Body of pancreas (tissue), 4 donors: ENCODE measurements at regions not wholly inside any gene's neighbourhood (a gene's known extent, or its start where the extent isn't known, plus 50 kb on each side); places are given as distances from the start of the nearest gene placed in this dataset.

Experiments
- ATAC-seq: fragments of 150-250 bp; one replicate; pipeline ENCODE4 v1.9.1; 2016
- DNase-seq, 4 donors: peaks; one replicate each; pipeline ENCODE4 v3.0.0-alpha.2; 2019
- H3K27ac ChIP-seq, 4 donors: fragments of 200-600 bp; sonication (generic); 1 replicate in 3 of 4; 2 replicates in 1 of 4; pipeline versions ENCODE4 v1.5.1 to v1.6.1; 2016 to 2019; ENCODE audit warnings: mild to moderate bottlenecking in 1 of 4, mixed read lengths in 1 of 4, moderate library complexity in 1 of 4
- H3K27me3 ChIP-seq, 2 donors: fragments of 200-600 bp; sonication (generic); one replicate each; pipeline ENCODE4 v1.6.0; 2016; ENCODE audit warnings: mild to moderate bottlenecking in 1 of 2
- H3K36me3 ChIP-seq, 2 donors: fragments of 200-600 bp; sonication (generic); replicated peaks in 1 of 2; 2 replicates each; pipeline ENCODE4 v1.5.1; 2016; ENCODE audit warnings: low read depth in 2 of 2; ENCODE audit not compliant: insufficient read depth in 1 of 2
- H3K4me1 ChIP-seq: fragments of 200-600 bp; sonication (generic); one replicate; pipeline ENCODE4 v1.6.0; 2016
- H3K4me3 ChIP-seq, 2 donors: fragments of 200-600 bp; sonication (generic); 1 replicate in 1 of 2; 2 replicates in 1 of 2; pipeline ENCODE4 v1.5.1; 2016 to 2019
- H3K9me3 ChIP-seq, 3 donors: fragments of 200-600 bp; sonication (generic); 1 replicate in 2 of 3; 2 replicates in 1 of 3; pipeline ENCODE4 v1.5.1; 2016
- POLR2A ChIP-seq, 3 donors: fragments of 450-650 bp; IDR thresholded peaks; one replicate each; pipeline ENCODE4 v1.6.1; 2016; ENCODE audit warnings: antibody characterized with exemption in 3 of 3, mild to moderate bottlenecking in 2 of 3
- WGBS, 2 donors: methylation state at CpG; one replicate each; pipeline ENCODE4 v1.1.5; 2017; 5-methylcytosine and 5-hydroxymethylcytosine counted together
- intact Hi-C: fragments of 100-400 bp; cut with DNase I; formaldehyde crosslinking; loops from one replicate; pipeline ENCODE4 v1.15.1; 2023
- TF ChIP-seq, protein P1 (sequence below), 7 experiments: fragments of 450-650 bp in 4 of 7; fragments of 200-600 bp in 3 of 7; sonication (generic) in 3 of 7; IDR thresholded peaks; one replicate each; pipeline ENCODE4 v1.5.1; 2016 to 2019; ENCODE audit warnings: antibody characterized with exemption in 7 of 7

DNA sequence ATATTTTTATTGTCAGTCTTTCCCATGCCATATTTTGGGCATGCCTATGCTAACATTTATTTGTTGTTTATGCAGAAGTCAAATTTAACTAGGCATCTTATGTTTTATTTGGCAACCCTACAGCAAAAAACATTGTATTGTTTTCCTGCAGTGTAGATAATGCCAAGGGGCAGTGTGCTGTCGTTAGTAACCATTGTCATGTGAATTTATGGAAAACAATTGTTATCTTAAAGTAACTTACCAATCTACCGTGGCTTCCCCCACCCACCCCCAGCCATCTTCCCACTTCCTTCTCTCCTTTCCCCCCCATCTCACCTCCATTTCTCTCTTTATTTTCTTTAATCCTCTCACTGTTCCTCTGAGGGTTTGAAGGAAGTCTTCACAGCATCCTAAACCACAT is 370.5 kb downstream of the ACTR3B start:
- Histone ChIP-seq H3K27ac (no peak overlapping the region), H3K9me3 (no peaks in the 10 kb centered on the region), H3K36me3 (no peaks in the 10 kb centered on the region), H3K4me3 (no peak overlapping the region), H3K4me1 (no peaks in the 10 kb centered on the region), H3K27me3 (no peaks in the 10 kb centered on the region)
- intact Hi-C loops, result no loop called here
- ATAC-seq (no peak), DNase-seq (no peak)
- TF ChIP-seq, protein P1, sequence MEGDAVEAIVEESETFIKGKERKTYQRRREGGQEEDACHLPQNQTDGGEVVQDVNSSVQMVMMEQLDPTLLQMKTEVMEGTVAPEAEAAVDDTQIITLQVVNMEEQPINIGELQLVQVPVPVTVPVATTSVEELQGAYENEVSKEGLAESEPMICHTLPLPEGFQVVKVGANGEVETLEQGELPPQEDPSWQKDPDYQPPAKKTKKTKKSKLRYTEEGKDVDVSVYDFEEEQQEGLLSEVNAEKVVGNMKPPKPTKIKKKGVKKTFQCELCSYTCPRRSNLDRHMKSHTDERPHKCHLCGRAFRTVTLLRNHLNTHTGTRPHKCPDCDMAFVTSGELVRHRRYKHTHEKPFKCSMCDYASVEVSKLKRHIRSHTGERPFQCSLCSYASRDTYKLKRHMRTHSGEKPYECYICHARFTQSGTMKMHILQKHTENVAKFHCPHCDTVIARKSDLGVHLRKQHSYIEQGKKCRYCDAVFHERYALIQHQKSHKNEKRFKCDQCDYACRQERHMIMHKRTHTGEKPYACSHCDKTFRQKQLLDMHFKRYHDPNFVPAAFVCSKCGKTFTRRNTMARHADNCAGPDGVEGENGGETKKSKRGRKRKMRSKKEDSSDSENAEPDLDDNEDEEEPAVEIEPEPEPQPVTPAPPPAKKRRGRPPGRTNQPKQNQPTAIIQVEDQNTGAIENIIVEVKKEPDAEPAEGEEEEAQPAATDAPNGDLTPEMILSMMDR (IDR thresholded peaks at IDR 0.05), result no peak
- TF ChIP-seq POLR2A (IDR thresholded peaks at IDR 0.05), result no peak
- 9 to 12% methylated on average over 2 of the region's 2 CpGs for WGBS, 2 donors

DNA sequence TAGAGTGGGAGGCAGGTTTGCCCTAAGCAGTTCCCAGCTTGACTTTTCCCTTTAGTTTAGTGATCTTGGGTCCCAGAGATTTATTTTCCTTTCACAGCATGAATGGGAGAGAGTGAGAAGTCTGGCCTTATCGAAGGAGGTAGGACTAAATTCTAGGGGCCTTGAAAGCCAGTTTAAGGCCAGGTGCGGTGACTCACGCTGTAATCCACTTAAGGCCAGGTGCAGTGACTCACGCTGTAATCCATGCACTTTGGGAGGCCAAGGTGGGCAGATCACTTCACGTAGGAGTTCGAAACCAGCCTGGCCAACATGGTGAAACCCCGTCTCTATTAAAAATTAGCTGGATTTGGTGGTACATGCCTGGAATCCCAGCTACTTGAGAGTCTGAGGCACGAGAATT is 392.2 kb downstream of the ACTR3B start:
- Histone ChIP-seq H3K4me1 (no peaks in the 10 kb centered on the region), H3K4me3 (no peak overlapping the region), H3K27me3 (no peaks in the 10 kb centered on the region), H3K36me3 (no peaks in the 10 kb centered on the region), H3K9me3 (peaks cover 0 to 9% (median 0%) of the 10 kb centered on the region in 3 donors), H3K27ac (no peak overlapping the region)
- no peak for DNase-seq
- 62 to 67% methylated on average over 8 of the region's 8 CpGs for WGBS, 2 donors
- intact Hi-C loops, result no loop called here
- no peak for TF ChIP-seq POLR2A (IDR thresholded peaks at IDR 0.05)
- TF ChIP-seq, protein P1 (IDR thresholded peaks at IDR 0.05), result no peak
- no peak for ATAC-seq

DNA sequence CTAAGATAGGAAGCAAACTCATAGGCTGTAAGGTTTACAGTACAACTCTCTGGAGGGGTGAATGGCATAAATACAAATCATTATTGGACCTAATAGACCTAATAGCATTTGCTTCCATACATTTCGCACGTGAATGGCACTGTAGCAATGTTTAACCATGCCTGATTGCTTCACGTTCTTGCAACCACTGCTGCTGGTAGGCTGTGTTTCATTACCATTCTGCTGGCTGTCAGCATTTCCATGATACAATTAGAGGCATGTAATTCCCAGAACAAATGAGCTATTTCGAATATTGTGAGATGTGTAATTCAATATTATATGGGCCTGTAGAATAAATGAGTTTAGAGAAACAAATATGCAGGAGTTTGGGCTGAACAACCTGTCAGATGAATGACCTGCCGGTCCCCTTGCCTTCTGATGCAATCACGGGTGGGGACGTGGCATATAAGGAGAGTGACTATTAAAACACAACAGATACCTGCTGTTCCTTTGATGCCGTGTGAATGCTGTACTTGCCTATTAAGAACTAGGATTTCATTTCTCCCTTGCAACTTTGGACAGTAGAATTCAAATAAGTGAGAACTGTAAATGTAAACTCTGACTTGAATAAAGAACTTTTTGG is 393.4 kb downstream of the ACTR3B start:
- intact Hi-C loops, result no loop called here
- Histone ChIP-seq H3K4me1 (no peaks in the 10 kb centered on the region), H3K9me3 (peaks cover 0 to 2% (median 0%) of the 10 kb centered on the region in 3 donors), H3K36me3 (no peaks in the 10 kb centered on the region), H3K27ac (no peak overlapping the region), H3K27me3 (no peaks in the 10 kb centered on the region), H3K4me3 (no peak overlapping the region)
- WGBS, 2 donors, result 64 to 68% methylated on average over 8 of the region's 8 CpGs
- DNase-seq, result no peak
- no peak for ATAC-seq
- TF ChIP-seq, protein P1 (IDR thresholded peaks at IDR 0.05), result no peak
- TF ChIP-seq POLR2A (IDR thresholded peaks at IDR 0.05), result no peak

DNA sequence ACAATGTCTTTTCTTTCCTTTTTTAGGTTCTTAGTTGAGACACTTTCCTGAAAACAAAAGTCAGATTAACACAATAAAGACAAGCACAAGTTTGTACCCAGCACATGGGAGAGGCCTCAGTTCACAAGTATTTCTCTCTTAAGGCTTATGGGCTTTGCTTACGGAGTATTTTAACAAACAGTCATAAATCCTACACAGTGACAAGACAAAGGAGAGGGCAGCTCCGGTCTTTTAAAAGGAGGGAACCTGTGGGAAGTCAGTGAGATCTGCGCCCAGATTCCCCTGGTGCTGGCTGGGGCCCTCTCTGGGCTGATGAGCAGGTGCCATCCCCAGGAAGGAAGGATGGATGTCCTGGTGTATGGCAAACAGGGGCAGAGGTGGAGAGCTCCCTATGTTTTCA is 398.6 kb downstream of the ACTR3B start:
- Histone ChIP-seq H3K27me3 (no peaks in the 10 kb centered on the region), H3K4me3 (no peak overlapping the region), H3K4me1 (no peaks in the 10 kb centered on the region), H3K27ac (no peak overlapping the region), H3K9me3 (no peaks in the 10 kb centered on the region), H3K36me3 (no peaks in the 10 kb centered on the region)
- TF ChIP-seq, protein P1 (IDR thresholded peaks at IDR 0.05), result no peak
- TF ChIP-seq POLR2A (IDR thresholded peaks at IDR 0.05), result no peak
- ATAC-seq, result no peak
- intact Hi-C loops, result no loop called here
- no peak for DNase-seq
- WGBS, 2 donors, result 46 to 59% methylated on average over 3 of the region's 3 CpGs

DNA sequence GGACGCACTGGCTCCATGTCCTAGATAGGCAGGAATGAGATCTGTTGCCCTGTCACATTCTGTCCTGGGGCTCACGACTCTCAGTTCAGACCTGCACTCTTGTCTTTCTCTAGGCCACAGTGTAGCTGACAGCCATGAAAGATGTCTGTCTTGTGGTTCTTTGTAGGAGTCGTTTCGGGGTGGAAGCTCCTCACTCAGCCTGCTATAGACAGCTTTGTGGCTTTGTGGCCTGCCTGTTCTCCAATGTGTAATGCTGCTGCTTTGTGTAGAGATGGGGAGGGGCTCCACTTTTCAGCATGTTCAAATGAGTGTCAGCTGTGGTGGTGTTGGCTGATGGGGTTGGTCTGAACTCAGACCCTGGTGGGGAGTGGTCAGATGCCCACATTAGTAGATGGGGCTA is 410.7 kb downstream of the ACTR3B start:
- Histone ChIP-seq H3K9me3 (no peaks in the 10 kb centered on the region), H3K36me3 (no peaks in the 10 kb centered on the region), H3K4me3 (no peak overlapping the region), H3K27me3 (no peaks in the 10 kb centered on the region), H3K27ac (no peak overlapping the region), H3K4me1 (no peaks in the 10 kb centered on the region)
- DNase-seq (no peak), ATAC-seq (no peak)
- TF ChIP-seq POLR2A (IDR thresholded peaks at IDR 0.05), result no peak
- TF ChIP-seq, protein P1 (IDR thresholded peaks at IDR 0.05), result no peak
- 71 to 83% methylated on average over 2 to 4 of the region's 4 CpGs for WGBS, 2 donors
- intact Hi-C loops, result no loop called here
